ENCODE measurements at regions not wholly inside any gene's neighbourhood (a gene's known extent, or its start where the extent isn't known, plus 50 kb on each side); places are given as distances from the start of the nearest gene placed in this dataset.

DNA sequence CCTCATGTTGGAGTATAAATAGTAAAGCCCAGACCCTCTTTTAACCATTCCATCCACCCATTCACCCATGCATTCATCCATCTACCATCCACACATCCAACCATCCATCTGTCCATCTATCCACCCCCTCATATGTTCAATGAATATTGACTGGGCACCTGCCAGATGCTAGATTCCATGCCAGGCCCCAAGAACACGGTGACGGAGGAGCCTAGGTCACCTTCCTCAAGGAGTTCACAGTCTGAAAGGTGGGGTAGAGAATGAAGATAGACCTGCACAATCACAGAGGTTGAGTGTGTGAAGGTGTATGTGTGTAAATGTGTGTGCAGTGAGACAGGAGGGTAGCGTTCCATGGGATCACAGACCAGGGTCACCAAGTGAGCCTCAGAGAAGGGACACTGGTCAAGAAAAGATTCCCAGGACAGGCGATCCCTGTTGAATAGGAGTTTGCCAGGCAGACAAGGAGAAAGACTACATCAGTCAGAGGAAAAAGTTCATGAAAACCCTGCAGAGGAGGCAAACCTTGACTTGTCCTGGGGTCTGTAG, 287.2 kb downstream of the CYP26B1 start:
- no peak for DNase-seq

DNA sequence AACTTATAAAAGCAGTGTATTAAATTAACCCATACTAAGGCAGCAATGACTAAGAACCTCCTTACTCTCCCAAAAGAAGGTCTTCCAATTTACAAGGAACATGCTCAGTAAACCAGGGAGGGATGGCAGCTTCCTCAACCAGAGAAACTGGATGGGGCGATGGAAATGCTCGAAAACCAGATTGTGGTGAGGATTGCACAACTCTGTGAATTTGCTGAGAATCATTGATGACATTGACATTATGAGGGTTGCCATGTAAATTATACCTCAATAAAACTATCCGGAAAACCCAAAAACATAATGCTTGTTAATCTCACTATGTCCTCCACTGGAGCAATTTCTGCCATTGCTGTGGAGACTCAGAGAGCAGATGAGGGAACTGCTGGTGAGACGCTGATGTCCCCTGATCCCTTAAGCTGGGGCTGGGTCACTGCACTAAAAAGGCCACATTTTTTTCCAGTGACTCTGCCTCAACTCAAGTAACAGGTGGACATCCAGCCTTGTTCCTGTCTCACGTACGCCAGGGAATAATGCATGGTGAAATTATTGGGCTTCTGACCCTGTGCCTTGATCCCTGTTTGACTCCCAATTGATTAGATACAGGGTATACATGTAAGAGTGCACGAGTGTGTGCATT, 288.3 kb downstream of the CYP26B1 start:
- no peak for DNase-seq

DNA sequence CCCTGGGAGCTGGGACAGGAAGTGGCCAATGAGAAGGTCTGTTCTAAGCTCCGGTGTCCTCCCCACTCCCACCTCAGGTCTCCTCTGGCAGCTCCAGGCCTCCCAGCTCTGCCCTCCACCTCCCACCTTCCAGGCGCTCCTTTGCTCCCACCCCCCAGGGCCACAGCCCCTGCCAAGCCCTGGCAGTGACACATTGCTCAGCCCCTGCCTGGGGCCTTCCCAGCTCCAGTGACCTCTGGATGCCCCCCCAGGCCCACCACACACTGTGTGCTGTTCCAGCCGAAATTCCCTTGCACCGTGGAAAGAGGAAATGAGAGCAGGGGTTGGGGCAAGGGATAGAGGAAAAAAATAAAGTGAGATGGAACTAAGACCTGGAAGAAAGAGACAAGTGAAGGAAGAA, 289.6 kb downstream of the CYP26B1 start:
- no peak for DNase-seq

DNA sequence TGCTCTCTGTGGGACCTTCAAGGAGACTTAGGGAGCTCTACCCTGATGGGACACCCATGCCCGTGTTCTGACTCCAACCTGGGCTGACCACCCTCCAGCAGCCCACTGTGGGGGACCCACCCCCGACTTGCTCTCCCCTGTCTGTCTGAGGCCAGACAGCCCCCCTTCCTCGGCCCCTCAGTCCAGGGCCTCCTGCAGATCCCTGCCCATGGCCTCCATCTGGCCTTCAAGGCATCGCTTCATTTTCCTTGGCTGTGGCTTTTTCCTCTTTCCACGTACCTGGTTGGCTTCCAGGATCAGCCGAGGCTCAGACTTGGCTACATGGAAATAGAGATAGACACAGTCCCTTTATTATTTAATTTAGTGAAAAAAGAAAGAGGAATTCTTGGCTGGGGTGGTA, 290.0 kb downstream of the CYP26B1 start:
- DNase-seq = no peak

DNA sequence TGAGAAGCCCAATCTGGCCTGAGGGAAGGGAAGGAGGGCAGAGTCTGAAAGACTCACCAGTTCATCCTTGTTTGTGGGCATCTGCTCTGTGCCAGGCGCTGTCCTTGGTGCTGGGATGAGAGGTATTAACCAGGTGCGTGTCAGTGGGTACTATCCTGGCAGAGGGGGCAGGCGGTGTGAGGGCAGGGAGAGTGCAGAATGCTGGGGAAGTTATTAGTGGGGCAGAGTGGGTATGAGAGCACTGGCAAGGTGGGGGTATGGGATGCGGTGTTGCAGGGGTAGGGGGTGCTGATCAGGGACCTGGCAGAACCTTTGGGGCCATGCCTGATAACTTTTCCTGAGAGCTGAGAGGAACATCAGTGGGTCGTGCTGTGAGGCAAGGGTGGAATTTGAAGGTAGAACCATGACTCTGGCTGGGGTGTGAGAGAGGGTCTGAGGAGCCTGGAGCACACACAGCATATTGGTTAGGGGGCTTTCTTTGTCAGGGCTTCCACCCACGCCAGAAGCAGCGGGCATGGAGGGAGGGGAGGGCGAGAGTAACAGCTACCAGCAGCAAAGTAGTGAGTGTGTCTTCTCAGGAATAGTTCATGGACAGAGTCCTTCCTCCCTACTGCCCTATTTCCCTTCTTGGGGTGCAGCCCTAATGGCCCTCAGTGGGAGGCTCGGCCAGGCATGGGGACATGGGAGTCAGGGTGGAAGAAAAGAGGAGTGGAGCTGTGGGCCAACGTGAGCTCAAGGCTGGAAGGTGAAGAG, 290.7 kb downstream of the CYP26B1 start:
- no peak for DNase-seq

DNA sequence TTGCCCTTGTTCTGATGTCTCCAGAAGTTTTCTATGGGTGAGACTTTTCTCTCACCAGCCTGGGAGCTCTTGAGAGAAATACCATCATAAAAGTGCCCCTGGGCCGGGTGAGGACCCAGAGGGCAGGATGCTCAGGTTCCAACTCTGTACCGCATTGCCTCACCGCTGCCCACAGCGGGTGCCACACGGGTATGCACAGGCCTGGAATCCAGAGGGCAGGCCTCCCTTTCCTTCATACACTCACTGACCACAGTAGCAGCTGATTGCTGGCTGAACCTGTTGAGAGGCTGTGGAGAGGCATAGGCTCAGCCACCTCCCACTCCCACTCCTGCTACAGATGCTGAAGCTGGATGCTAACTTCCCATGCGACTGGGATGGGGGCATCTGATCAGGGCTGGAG, 293.8 kb downstream of the CYP26B1 start:
- no peak for DNase-seq

DNA sequence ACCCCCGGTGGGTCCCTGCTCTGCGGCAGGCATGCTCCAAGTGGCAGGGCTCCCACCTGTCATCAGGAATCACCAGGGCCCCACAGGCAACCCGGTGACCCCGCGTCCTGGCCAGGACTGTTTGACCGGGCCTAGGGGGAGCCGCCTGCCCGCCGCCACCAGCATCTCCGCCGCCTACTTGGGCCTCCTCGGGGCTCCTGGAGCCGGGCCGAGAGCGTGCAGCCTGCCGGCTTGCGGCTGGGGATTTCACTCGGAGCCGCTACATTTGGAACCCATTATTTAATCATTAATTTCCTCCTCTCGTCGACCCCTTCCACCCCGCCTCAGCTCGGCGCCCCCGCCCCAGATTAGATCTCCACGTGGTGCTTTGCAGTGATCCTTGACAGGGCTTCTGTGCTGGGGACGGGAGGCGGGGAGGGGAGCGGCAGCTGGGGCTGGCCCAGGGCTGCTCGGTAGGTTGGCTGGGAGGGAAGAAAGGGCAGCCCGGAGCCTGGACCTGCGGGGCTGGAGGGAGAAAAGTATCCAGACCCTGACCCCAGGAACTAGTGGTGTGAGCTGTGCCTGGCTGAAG, 295.4 kb downstream of the CYP26B1 start:
- no peak for DNase-seq

DNA sequence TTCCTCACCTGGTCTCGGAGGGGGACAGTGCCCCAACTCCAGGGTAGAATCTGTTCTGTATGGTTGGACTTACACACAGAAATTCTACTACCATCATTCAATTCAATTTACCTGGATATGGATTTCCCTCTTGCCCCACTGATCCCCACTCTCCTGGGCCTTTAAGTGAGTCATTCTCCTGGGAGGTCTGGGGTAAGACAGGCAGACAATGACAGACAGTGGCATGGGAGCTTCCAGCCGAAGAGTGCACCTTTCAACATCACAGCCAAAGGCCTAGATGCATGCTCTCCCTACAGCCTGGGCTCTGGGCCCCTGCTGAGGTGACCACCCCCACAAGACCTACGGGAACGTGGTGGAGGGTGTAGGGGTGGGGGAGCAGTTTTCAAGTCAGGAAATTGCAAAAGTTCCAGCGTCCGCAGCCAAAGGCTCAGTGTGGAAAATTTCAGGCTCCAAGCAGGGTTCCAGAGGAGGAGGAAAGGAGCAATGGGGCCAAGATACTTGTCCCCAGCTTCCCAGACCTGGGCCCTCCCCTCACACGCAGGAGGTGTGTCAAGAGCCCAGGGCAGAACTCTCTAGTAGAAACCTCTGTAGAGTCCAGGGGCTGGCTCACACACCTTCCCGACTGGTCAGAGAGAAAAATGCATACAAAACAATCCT, 296.4 kb downstream of the CYP26B1 start:
- no peak for DNase-seq

DNA sequence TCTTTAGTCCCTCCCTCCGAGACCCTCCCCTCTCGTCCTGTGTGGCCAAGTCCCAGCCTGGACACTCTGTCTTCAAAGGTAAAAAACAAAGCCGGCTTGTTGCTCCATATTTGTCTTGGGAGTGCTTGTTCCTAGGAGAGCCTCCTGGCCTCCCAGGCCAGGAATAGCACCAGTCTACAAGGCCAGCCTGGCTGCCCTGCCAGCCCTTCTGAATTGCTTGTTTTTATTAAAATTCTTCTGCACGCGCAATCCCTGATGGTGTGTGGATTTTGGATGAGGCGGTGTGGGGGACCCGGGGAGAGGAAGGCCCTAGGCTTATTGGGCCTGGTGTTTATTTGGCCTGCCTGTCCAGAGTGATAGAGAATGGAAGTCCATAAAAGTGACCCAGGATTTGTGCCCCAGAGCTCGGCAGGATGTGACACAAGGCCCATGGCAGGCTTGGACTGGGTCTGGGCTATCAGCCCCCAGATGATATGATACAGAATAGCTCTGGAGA, 297.3 kb downstream of the CYP26B1 start:
- DNase-seq = no peak

DNA sequence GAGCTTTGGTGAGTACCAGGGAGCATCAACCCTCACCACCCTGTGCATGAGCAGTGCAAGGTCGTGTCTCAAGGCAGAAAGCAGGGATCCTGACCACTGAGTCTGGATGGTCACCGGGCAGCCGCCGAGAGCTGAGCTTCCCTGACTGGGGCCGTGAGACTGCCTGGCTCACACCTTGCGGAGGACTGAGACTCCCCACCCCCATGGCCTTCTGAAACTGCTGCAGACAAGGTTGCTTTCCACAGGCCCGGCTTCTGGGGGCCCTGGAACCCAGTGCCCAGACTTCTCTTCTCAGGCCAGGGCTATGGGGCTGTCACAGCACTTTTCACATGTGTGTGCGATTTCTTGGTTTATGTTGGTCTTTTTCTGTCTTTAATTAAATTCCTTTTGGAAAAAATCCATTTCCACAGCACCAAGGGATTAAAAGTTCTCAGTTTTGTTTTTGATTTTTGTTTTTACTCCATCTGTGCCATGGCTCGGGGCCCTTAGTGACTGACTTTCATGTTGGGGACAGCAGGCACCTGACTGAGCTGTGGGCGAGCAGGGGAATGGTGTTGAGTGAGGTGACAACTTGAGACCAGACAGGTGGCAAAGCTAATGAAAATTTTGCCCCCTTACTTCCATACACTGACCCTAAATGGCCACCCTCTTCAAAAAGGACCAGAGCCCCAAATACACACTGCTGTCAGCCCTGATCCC, 297.9 kb downstream of the CYP26B1 start:
- no peak for DNase-seq

DNA sequence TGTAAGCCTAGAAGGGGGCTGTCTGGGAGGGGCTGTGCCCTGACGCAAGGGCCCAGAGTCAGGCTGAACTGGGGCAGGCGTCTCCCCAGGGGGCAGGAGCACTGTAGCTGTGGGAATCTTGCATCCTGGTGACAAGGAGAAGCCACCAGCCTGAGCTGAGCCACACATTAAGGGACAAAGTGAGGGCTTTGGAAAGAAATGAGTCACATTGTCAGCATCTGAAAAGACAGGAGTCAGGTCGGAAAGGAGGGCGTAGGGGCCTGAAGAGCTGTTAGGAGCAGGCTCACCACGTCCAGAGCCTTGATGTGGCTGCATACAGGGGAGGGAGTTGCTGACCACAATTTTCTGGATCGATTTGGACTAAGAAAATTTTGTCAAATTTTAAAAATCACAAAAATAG, 298.6 kb downstream of the CYP26B1 start:
- DNase-seq = no peak

DNA sequence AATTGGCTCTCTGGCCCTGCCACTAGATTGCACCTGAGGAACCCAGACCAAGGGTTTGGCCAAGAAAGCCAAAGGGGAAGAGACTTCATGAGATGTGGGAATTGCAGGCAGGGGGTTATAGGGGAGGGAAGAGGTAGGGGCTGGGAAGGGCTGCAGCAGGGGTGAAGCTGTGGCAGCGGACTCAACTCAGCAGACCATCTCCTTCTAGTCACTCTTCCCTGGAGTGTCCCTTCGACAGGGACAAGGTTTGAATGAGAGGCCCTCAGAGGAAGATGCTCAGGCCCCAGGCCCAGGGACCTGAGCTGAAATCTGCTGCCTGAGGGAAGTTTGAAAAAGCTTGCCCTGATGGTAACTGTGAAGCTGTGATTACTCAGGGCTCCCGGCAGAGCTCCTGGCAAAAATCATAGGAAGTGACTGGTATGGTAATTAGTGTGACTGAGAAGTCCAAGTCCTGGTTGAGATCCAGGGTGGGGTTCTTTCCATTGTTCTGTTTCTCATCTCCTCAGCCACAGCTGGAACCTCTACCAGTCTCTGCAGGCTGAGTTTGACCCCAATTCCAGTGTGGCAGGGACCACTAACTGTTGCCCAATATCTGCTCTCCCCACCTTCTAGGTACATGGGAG, 300.9 kb downstream of the CYP26B1 start:
- DNase-seq = no peak

DNA sequence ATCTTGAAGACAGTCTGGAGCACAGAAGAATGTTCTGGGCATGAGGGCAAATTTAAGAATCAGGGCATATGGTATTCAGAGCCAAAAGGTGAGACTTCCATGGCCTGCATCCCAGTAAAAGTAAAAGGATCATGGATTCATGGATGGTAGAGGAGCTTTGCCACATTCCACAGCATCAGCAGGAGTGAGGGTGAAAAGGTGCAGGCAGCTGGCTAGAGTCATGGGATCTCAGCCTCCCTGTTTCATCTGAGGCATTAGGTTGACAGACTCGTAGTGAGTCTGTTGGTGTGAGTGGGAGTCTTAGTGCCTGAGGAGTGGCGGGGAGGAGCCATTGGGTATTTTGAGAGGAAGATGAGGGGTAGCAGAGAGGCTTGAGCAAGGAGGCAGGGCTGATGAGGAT, 301.6 kb downstream of the CYP26B1 start:
- no peak for DNase-seq

DNA sequence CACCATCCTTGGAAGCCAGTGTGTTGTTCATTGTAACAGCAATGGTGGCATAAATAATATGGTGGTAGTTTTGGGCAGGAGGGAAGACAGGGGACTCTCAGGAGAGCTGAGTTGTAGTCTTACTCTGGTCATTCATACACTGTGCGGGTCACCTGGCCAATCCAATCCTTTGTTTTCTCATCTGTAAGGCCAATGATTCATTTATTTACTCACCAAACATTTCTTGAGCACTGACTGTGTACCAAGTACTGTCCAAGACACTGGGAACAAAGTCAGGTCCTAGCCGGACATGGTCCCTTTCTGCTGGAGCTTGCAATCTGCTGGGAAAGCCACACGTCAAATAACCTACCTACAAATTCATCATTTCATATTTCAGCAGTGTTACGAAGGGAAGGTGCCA, 302.7 kb downstream of the CYP26B1 start:
- DNase-seq = no peak

DNA sequence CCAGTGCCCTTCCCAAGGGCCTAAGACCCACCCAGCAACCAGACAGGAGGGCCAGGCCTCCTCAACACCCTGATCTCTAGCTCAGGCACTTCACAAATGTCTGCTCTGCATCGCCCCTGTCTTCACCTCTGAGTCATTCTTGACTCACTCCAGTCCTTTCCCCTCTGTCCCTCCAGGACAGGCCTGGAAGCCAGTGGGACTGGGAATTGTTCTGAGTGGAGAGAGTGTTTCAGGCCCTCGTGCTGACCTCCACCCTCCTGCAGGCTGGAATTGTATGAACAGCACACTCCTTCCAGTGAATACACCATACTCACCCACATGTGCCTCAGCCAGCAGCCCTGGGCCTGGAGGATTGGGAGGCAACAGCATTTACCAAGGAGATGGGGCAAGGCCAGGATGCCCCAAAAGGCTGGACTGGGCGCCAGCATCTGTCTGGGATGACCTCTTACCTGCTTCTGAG, 304.2 kb downstream of the CYP26B1 start:
- no peak for DNase-seq

DNA sequence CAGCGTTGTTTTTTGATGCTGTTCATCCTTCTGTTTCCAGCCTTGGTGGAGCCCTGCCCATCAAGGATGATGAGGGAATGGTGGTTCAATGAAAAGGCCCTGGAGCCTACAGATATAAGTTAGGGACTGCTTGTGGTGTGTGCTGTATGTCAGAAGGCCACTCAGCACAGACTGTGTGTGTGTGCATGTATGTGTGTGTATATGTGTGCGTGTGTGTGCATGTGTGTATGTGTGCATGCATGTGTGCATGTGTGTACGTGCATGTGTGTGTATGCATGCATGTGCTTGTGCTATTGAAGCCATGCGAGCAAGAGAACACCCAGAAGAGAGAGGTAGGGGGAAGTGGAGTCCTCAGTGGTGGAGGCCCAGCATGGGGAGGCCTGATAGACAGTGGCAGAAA, 304.9 kb downstream of the CYP26B1 start:
- no peak for DNase-seq

DNA sequence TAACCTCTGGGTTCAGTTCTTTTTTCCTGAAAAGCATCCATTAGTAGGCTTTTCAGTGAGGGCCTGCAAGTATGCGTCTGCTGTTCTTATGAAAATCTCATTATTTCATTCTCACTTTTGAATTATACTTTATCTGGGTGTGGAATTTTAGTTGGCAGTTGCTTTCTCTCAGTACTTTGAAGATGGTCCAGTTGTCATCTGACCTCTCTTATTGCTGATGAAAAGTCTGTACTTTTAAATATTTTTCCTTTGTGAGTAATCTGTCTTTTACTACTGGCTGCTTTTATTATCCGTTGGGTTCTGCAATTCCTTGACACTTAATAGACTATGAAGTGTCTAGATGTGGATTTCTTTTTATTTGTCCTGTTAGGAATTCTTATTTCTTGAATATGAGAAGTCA, 307.8 kb downstream of the CYP26B1 start:
- no peak for DNase-seq

DNA sequence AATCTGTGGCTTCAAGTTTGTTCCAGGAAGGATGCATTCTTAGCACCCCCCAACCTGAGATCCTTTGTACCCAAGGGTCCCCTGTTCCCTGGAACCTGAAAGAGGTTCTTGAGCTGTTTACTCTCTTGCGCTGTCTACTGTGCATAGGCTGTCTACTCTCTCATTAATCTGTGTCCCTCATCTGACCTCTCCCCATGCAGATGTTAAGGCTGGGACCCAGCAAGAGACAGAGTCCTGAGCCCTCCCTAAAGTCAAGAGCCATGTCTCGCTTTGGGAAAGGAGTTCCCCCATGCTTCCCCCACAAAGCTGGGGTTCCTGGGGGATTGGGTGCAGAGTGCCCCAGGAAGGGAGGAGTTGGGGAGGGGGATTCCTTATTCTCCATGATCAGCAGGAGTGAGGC, 312.9 kb downstream of the CYP26B1 start:
- no peak for DNase-seq

DNA sequence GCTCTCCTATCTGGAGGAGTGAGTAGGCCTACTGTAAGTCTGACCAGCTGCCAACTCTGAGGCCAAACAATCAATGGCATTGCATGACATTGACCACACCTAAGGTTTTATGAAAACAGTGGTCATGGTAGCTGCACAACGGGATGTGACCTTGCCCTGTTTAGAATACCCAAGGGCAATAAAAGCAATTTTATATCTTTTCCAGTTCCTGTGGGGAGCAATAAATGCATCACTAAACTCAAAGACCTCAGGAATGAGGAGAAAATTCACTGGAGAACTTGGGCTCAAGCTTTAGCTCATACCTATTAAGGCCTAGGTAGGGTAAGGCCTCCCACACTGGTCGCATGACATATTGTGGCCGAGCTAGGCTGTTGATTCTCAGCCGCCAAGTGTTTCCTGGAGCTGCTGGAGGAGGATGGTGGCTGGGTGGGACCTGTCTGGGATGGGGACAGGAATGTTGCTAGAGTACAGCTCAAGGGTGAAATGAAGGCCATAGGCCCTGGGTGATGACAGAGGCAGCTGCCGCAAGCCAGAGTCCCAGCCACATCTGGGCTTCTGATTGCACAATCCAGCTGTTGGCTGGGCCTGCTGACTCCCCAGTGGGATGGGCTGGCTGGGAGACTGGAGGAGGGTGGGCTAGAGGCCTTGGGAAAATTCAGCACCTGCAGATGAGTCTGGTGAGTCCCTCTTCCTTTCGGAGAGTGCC, 313.7 kb downstream of the CYP26B1 start:
- DNase-seq = no peak

DNA sequence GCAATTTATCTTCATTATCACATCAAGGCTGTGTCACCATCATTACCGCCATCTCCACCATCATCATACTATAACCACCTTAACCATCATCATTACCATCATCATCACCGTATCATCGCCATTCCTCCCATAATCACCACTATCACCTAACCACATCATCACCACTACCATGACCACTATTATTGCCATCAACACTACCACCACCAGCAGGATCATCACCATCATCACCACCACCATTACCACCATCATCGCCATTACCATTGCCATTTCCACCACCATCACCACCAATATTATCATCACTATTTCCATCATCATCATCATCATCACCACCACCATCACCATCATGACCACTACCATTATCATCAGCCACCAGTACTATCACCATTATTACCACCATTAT, 314.4 kb downstream of the CYP26B1 start:
- no peak for DNase-seq

DNA sequence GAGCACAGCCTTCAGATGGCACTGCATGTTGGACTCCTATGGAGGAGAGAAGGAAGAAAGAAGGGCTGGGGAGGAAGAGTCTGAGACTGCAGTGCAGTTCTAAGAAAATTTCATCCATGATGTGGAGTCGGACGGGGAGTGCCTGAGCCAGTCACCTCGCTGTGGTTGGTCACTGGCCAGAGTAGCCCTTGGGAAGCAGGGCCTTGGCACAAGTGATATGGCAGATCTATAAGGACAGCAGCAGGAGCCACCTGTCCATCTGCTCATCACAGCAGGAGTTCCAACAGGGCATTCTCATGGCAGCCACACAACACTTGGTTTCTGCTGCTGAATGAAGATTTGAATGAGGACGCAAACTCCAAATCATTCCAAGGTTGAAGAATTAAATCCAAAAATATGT, 314.8 kb downstream of the CYP26B1 start:
- no peak for DNase-seq

DNA sequence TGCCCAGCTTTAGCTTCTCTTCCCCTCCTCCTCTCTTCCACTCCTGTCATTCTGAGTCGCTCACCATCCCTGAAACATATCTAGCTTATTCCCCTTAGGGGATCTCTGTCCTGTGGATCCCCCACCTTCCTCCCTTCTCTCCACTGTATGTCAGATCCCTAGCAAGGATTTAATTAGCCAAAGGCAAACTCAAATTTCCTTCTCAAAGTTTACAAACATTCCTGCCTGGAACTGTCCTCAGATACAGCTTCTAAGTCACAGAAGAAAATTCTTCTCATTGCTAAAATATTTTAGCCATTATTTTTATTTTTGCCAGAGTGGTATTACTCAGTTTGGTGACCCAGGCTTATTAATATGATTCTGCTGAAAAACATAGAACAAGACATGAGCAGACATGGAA, 315.3 kb downstream of the CYP26B1 start:
- no peak for DNase-seq

Data from NCI-H2227 treated with DMSO at 0.1 percent for 48 hours (cell line).